ENCODE measurements at regions not wholly inside any gene's neighbourhood (a gene's known extent, or its start where the extent isn't known, plus 50 kb on each side); places are given as distances from the start of the nearest gene placed in this dataset.

GRCh38 chr1:78387201-78387600 lies 103.6 kb upstream of the PTGFR start:
- no peak for TF ChIP-seq EZH2 (IDR thresholded peaks at IDR 0.05)
- TF ChIP-seq ZNF274 (IDR thresholded peaks at IDR 0.05; ENCODE audit: low read depth, low read length), result no peak
- no peak for TF ChIP-seq ZFX (IDR thresholded peaks at IDR 0.05)
- TF ChIP-seq POLR2AphosphoS5 (IDR thresholded peaks at IDR 0.05; ENCODE audit: low read depth, low read length), result no peak
- TF ChIP-seq CTCF (IDR thresholded peaks at IDR 0.05 in 2 of 3, conservative IDR thresholded peaks at IDR 0.05 in 1 of 3; ENCODE audit: borderline replicate concordance in 1 of 3, insufficient read depth in 1 of 3, low read depth in 2 of 3, low read length in 2 of 3), result no peak
- no peak for TF ChIP-seq SIN3A (IDR thresholded peaks at IDR 0.05; ENCODE audit: low read depth)
- no peak for TF ChIP-seq TCF7L2 (IDR thresholded peaks at IDR 0.05; ENCODE audit: borderline replicate concordance, extremely low read depth, insufficient read depth, insufficient read length)
- no peak for TF ChIP-seq ATF3 (IDR thresholded peaks at IDR 0.05)
- no peak for TF ChIP-seq RAD21 (IDR thresholded peaks at IDR 0.05; ENCODE audit: low read depth)
- TF ChIP-seq REST (IDR thresholded peaks at IDR 0.05; ENCODE audit: low read depth), result no peak
- TF ChIP-seq MAX (IDR thresholded peaks at IDR 0.05), result no peak
- no peak for TF ChIP-seq POLR2A (IDR thresholded peaks at IDR 0.05; ENCODE audit: borderline replicate concordance, extremely low read depth, insufficient read depth, insufficient read length)
- TF ChIP-seq CEBPB (IDR thresholded peaks at IDR 0.05; ENCODE audit: low read depth), result no peak
- no peak for TF ChIP-seq FOSL1 (IDR thresholded peaks at IDR 0.05; ENCODE audit: low read depth)

Data from HCT116 (cell line).